ENCODE measurements at regions not wholly inside any gene's neighbourhood (a gene's known extent, or its start where the extent isn't known, plus 50 kb on each side); places are given as distances from the start of the nearest gene placed in this dataset.

GRCh38 chr4:130422261-130422660 lies 1326.3 kb downstream of the C4orf33 start:
- TF ChIP-seq, protein P1, sequence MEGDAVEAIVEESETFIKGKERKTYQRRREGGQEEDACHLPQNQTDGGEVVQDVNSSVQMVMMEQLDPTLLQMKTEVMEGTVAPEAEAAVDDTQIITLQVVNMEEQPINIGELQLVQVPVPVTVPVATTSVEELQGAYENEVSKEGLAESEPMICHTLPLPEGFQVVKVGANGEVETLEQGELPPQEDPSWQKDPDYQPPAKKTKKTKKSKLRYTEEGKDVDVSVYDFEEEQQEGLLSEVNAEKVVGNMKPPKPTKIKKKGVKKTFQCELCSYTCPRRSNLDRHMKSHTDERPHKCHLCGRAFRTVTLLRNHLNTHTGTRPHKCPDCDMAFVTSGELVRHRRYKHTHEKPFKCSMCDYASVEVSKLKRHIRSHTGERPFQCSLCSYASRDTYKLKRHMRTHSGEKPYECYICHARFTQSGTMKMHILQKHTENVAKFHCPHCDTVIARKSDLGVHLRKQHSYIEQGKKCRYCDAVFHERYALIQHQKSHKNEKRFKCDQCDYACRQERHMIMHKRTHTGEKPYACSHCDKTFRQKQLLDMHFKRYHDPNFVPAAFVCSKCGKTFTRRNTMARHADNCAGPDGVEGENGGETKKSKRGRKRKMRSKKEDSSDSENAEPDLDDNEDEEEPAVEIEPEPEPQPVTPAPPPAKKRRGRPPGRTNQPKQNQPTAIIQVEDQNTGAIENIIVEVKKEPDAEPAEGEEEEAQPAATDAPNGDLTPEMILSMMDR (IDR thresholded peaks at IDR 0.05): no peak
- no peak for TF ChIP-seq EZH2 (IDR thresholded peaks at IDR 0.05; ENCODE audit: borderline replicate concordance, insufficient read depth, low read depth, low read length, poor library complexity, severe bottlenecking)

All from B cell (primary cell).